GM23338 (cell line): ENCODE measurements at regions not wholly inside any gene's neighbourhood (a gene's known extent, or its start where the extent isn't known, plus 50 kb on each side); places are given as distances from the start of the nearest gene placed in this dataset.

Experiments
- ATAC-seq: fragments of 200-7000 bp; cut with Tn5 transposase; 3 replicates; pipeline ENCODE4 v1.9.1; 2020
- DNase-seq: peaks from one replicate; pipeline ENCODE4 v3.0.0-alpha.2; 2015; ENCODE audit warnings: low spot score
- H2AFZ ChIP-seq: fragments of 200-600 bp; sonication (generic); 2 replicates; pipeline ENCODE4 v1.8.0; 2016; ENCODE audit warnings: antibody characterized with exemption, mild to moderate bottlenecking, moderate library complexity
- H3F3A ChIP-seq: fragments of 200-600 bp; sonication (generic); replicated peaks from 2 replicates; pipeline ENCODE4 v1.8.0; 2017; ENCODE audit warnings: antibody characterized with exemption, mixed run types, low read depth
- H3K27ac ChIP-seq: fragments of 200-600 bp; sonication (generic); 2 replicates; pipeline ENCODE4 v1.6.1; 2016; ENCODE audit warnings: low read depth
- H3K27me3 ChIP-seq: fragments of 200-600 bp; sonication (generic); 2 replicates; pipeline ENCODE4 v1.8.0; 2016; ENCODE audit warnings: mild to moderate bottlenecking, mixed run types, moderate library complexity; ENCODE audit not compliant: insufficient read depth
- H3K36me3 ChIP-seq: fragments of 200-600 bp; sonication (generic); 2 replicates; pipeline ENCODE4 v1.8.0; 2016; ENCODE audit warnings: mild to moderate bottlenecking; ENCODE audit not compliant: insufficient read depth
- H3K4me1 ChIP-seq: fragments of 200-600 bp; sonication (generic); 2 replicates; pipeline ENCODE4 v1.8.0; 2016; ENCODE audit warnings: mild to moderate bottlenecking, moderate library complexity; ENCODE audit not compliant: insufficient read depth
- H3K4me2 ChIP-seq: fragments of 200-600 bp; sonication (generic); 2 replicates; pipeline ENCODE4 v1.7.1; 2017; ENCODE audit warnings: mixed run types
- H3K4me3 ChIP-seq: fragments of 200-600 bp; sonication (generic); 2 replicates; pipeline ENCODE4 v1.6.1; 2016; ENCODE audit warnings: mixed run types
- H3K79me2 ChIP-seq: fragments of 200-600 bp; sonication (generic); replicated peaks from 2 replicates; pipeline ENCODE4 v1.8.0; 2017; ENCODE audit warnings: mild to moderate bottlenecking; ENCODE audit not compliant: insufficient read depth
- H3K9me2 ChIP-seq: fragments of 200-600 bp; sonication (generic); 2 replicates; pipeline ENCODE4 v1.8.0; 2017; ENCODE audit not compliant: insufficient read depth
- H4K20me1 ChIP-seq: fragments of 200-600 bp; sonication (generic); replicated peaks from 2 replicates; pipeline ENCODE4 v1.8.0; 2017; ENCODE audit warnings: mild to moderate bottlenecking; ENCODE audit not compliant: insufficient read depth
- H3K27ac Mint-ChIP-seq: 2 replicates; pipeline ENCODE4 v1.8.0; 2020; ENCODE audit warnings: inconsistent platforms, mild to moderate bottlenecking, moderate library complexity, mixed read lengths
- H3K27me3 Mint-ChIP-seq: 3 replicates; pipeline ENCODE4 v1.8.0; 2022; ENCODE audit warnings: low read depth, mild to moderate bottlenecking, moderate library complexity, mixed read lengths, inconsistent platforms; ENCODE audit not compliant: insufficient read depth, poor library complexity
- H3K36me3 Mint-ChIP-seq: 3 replicates; pipeline ENCODE4 v1.8.0; 2021; ENCODE audit warnings: low read depth, mild to moderate bottlenecking, inconsistent platforms, moderate library complexity, mixed read lengths
- H3K4me1 Mint-ChIP-seq: 3 replicates; pipeline ENCODE4 v1.8.0; 2020; ENCODE audit warnings: mild to moderate bottlenecking, inconsistent platforms, mixed read lengths
- H3K4me3 Mint-ChIP-seq: 3 replicates; pipeline ENCODE4 v1.8.0; 2021; ENCODE audit warnings: moderate library complexity, mild to moderate bottlenecking, inconsistent platforms, mixed read lengths
- H3K9me3 Mint-ChIP-seq: 3 replicates; pipeline ENCODE4 v1.8.0; 2020; ENCODE audit warnings: moderate library complexity, mild to moderate bottlenecking, inconsistent platforms, mixed read lengths
- CTCF ChIP-seq, 2 experiments: fragments of 200-600 bp in 1 of 2; sonication (generic) in 1 of 2; conservative IDR thresholded peaks; 2 replicates each; pipeline versions ENCODE4 v1.5.1 to v1.6.1; 2016 to 2017; ENCODE audit warnings: antibody characterized with exemption in 2 of 2, low read depth in 2 of 2, mild to moderate bottlenecking in 2 of 2, moderate library complexity in 1 of 2
- JUNB ChIP-seq: IDR thresholded peaks from one replicate; pipeline ENCODE4 v1.6.1; 2016; ENCODE audit warnings: antibody characterized with exemption; ENCODE audit not compliant: unreplicated experiment
- NANOG ChIP-seq: IDR thresholded peaks from 2 replicates; pipeline ENCODE4 v1.6.1; 2016; ENCODE audit warnings: antibody characterized with exemption, borderline replicate concordance
- POLR2AphosphoS5 ChIP-seq: IDR thresholded peaks from 2 replicates; pipeline ENCODE4 v1.6.1; 2016; ENCODE audit warnings: antibody characterized with exemption, low read depth
- STAT1 ChIP-seq: IDR thresholded peaks from one replicate; pipeline ENCODE4 v1.6.1; 2016; ENCODE audit warnings: antibody characterized with exemption; ENCODE audit not compliant: unreplicated experiment
- ZNF331 ChIP-seq: fragments of 250-450 bp; sonication (Bioruptor Pico); IDR thresholded peaks from 2 replicates; pipeline ENCODE4 v1.5.0; 2020; ENCODE audit warnings: low read depth, mild to moderate bottlenecking, moderate library complexity
- ZNF462 ChIP-seq: fragments of 250-450 bp; sonication (Bioruptor Pico); IDR thresholded peaks from 2 replicates; pipeline ENCODE4 v1.5.0; 2020; ENCODE audit warnings: mild to moderate bottlenecking, moderate library complexity
- TF ChIP-seq, protein P1 (sequence below): IDR thresholded peaks from 2 replicates; pipeline ENCODE4 v1.6.1; 2016; ENCODE audit warnings: antibody characterized with exemption

- H4K20me1 ChIP-seq = no peaks in the 10 kb centered on the region
- H3K4me3 ChIP-seq = no peak overlapping the region
- H2AFZ ChIP-seq = no peak overlapping the region
- no peak overlapping the region for H3K27ac ChIP-seq
- H3K4me2 ChIP-seq = no peak overlapping the region
- H3F3A ChIP-seq = no peaks in the 10 kb centered on the region
- H3K9me2 ChIP-seq = 0 out of 2 replicates have a peak, but pooled peaks cover 4% of the 10 kb centered on the region
- no peak overlapping the region for H3K27ac Mint-ChIP-seq
- no peaks in the 10 kb centered on the region for H3K79me2 ChIP-seq
- H3K4me1 ChIP-seq = no peaks in the 10 kb centered on the region
- H3K36me3 ChIP-seq = no peaks in the 10 kb centered on the region
- TF ChIP-seq ZNF462 (CRISPR knock-in tag) (no peak), CTCF (conservative IDR thresholded peaks at IDR 0.05; ENCODE audit: low read depth in 2 of 2) (no peak), ZNF331 (CRISPR knock-in tag) (no peak), POLR2AphosphoS5 (no peak), JUNB (no peak), STAT1 (no peak), NANOG (no peak)
- TF ChIP-seq, protein P1, sequence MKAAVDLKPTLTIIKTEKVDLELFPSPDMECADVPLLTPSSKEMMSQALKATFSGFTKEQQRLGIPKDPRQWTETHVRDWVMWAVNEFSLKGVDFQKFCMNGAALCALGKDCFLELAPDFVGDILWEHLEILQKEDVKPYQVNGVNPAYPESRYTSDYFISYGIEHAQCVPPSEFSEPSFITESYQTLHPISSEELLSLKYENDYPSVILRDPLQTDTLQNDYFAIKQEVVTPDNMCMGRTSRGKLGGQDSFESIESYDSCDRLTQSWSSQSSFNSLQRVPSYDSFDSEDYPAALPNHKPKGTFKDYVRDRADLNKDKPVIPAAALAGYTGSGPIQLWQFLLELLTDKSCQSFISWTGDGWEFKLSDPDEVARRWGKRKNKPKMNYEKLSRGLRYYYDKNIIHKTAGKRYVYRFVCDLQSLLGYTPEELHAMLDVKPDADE = no peak
- no peaks in the 10 kb centered on the region for H3K27me3 ChIP-seq
- peaks cover 7% of the 10 kb centered on the region; the same call in 2 of the 3 replicates for H3K9me3 Mint-ChIP-seq
- no peaks in the 10 kb centered on the region for H3K27me3 Mint-ChIP-seq
- peaks cover 5% of the 10 kb centered on the region; the same call in 1 of the 3 replicates for H3K36me3 Mint-ChIP-seq
- ATAC-seq (no peak), DNase-seq (no peak)
- H3K4me1 Mint-ChIP-seq = no peaks in the 10 kb centered on the region
- H3K4me3 Mint-ChIP-seq = no peak overlapping the region
Observed at GRCh38 chr6:140932909-140933308, 1199.8 kb upstream of the GJE1 start.
